ENCODE measurements at regions not wholly inside any gene's neighbourhood (a gene's known extent, or its start where the extent isn't known, plus 50 kb on each side); places are given as distances from the start of the nearest gene placed in this dataset.

DNA sequence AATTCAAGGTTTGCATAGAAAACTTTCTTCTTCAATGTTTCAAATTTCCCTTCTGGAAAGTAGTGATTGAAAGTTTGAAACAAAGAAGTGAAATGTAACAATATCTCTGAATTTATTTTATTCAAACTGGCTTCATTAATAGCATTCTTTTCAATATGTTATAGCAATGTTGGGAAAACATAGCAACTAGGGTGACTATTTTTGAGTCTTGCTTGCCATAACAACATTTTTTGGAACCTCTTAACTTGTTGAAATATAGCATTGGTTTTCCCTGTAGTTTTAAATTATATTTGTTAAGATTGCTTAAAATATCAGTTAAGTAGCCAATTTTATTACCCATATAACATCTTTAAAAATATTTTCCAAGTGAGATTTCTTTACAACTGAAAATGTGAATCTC is 141.7 kb upstream of the OSR1 start:
- Mint-ChIP-seq H3K27ac (no peak overlapping the region), H3K9me3 (ENCODE audit: low read depth) (no peaks in the 10 kb centered on the region), H3K36me3 (no peaks in the 10 kb centered on the region), H3K4me3 (no peak overlapping the region), H3K27me3 (peaks cover 20% of the 10 kb centered on the region), H3K4me1 (no peaks in the 10 kb centered on the region)
- ATAC-seq, result no peak
- CTCF ChIA-PET, result no interaction called here
- no peak for DNase-seq

DNA sequence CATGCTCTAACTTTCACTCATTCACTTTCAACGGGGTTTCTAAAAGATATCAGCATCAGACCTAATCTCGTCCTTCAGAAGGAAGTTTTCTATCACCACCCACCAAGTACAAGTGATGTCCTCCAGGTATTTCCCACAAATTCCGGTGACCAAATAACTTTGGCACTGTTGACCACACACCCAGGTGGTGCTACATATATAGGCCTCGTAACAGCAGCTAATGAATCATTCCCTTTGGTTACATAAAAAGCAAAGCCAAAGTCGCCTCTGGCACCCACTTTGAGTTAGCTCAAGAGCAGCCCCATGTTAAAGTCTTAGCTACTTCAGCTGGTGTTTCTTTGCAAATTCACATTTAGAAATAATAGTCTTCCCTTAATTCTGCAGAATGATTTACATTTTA is 138.2 kb upstream of the OSR1 start:
- DNase-seq (no peak), ATAC-seq (no peak)
- CTCF ChIA-PET, result interaction anchor here (1.2 kb wide), 1 partner anchor 10 kb away, joined by 3 read pairs; no protein-coding TSS in a partner anchor
- H3K4me1 Mint-ChIP-seq, result no peaks in the 10 kb centered on the region
- H3K27me3 Mint-ChIP-seq, result peaks cover 26% of the 10 kb centered on the region
- no peaks in the 10 kb centered on the region for H3K9me3 Mint-ChIP-seq (ENCODE audit: low read depth)
- H3K4me3 Mint-ChIP-seq, result no peak overlapping the region
- H3K27ac Mint-ChIP-seq, result no peak overlapping the region
- peaks cover 2% of the 10 kb centered on the region for H3K36me3 Mint-ChIP-seq

DNA sequence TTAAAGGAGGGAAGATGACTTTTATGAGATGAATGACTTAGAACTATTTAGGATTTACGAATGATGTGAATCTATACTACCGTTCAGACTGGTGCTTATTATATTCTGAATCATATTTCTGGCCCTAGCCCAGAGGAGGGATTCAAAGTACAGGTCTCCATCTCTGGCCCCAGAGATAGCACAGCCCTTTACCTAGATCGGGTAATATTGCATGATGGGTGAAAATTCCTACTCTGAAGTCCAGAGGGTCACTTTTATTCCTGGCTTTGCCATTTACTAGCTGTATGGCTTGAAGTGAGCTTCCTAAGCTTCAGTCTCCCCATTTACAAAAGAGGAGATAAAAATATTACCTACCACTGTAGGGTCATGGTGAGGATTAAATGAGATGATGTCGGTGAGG is 135.8 kb upstream of the OSR1 start:
- Mint-ChIP-seq H3K27me3 (peaks cover 38% of the 10 kb centered on the region), H3K4me1 (no peaks in the 10 kb centered on the region), H3K27ac (no peak overlapping the region), H3K4me3 (no peak overlapping the region), H3K9me3 (ENCODE audit: low read depth) (no peaks in the 10 kb centered on the region), H3K36me3 (peaks cover 2% of the 10 kb centered on the region)
- CTCF ChIA-PET, result no interaction called here
- no peak for ATAC-seq
- DNase-seq, result no peak

DNA sequence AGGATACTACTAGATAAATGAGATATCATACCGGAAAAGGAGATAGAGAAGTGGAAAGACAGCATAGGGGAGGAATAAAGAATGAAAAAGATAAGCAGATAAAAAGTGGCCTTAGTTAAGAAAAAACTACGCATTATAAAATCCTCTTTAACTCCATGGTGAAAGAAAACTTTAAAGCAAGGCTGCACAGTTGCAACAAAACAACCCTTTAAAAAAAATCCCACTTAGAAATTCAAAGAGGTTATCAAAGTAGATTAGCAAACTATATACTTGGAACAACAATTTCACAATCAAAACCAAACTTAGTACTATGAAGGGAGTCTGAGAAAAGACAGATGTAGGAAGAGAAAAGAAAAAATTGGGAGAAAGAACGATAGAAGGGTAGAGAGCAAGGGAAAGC is 133.4 kb upstream of the OSR1 start:
- Mint-ChIP-seq H3K4me1 (peaks cover 10% of the 10 kb centered on the region), H3K36me3 (peaks cover 4% of the 10 kb centered on the region), H3K4me3 (no peak overlapping the region), H3K27ac (no peak overlapping the region), H3K9me3 (ENCODE audit: low read depth) (no peaks in the 10 kb centered on the region), H3K27me3 (peaks cover 34% of the 10 kb centered on the region)
- ATAC-seq (no peak), DNase-seq (no peak)
- CTCF ChIA-PET, result no interaction called here

DNA sequence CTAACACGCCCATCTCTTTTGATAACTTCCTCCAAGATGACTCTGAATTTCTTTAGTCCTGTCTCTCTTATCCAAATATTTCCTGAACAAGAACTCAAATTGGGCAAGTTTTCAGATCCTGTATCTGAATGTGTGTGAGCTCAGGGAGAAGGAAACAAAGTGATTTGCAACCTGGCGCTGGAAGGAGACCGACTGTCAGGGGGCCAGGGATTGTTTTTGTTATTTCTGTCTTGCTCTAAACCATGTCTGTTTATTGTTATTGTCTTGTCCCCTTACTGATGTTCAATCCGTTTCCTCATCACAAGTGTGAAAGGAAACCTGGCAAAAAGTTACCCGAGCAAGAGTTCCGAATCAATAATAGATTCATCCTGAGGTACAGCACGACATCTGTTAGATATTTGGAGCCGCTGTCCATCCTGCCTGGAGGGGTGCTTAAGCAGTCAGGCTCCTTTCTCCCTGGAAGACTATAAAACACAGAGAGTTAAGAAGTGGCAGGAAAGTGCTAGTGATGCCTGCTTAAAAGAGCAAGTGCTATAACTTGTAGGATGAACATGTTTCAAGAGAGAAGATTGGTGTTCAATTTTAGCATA is 132.5 kb upstream of the OSR1 start:
- no peak for ATAC-seq
- CTCF ChIA-PET, result no interaction called here
- Mint-ChIP-seq H3K27me3 (peaks cover 30% of the 10 kb centered on the region), H3K4me1 (peaks cover 10% of the 10 kb centered on the region), H3K27ac (no peak overlapping the region), H3K4me3 (no peak overlapping the region), H3K9me3 (ENCODE audit: low read depth) (no peaks in the 10 kb centered on the region), H3K36me3 (peaks cover 5% of the 10 kb centered on the region)
- no peak for DNase-seq

DNA sequence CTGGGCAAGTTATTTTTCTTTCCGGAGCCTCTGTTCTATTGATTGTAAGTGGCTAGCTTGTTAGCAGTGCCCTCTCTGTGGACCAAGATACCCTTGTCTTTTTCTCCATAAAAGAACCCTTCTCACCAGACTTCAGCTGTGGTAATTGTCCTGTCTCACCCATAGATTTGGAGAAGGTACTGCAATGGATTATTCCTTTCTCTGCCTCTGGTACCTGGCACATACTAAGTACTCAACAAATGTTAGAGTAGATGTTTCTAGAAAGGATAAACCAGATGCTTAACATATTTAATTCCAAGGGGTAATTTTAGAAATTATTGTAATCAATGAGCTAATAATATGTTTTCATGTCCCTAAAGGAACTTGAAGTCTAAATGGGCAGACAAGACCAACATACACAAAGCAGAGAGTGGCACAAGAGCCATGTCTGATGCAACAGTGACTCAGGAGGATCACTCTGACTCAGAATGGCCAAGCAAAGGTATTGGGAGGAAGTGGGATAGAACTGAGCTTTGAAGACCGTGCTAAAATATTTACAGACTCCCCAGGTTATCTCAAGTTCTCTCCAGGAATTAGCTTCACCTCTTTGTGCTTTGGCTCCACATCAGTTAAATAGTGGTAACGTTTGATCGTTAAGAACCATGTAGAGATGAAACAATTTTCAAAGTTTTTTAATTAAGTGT is 129.7 kb upstream of the OSR1 start:
- Mint-ChIP-seq H3K27me3 (peaks cover 33% of the 10 kb centered on the region), H3K4me1 (peaks cover 10% of the 10 kb centered on the region)

DNA sequence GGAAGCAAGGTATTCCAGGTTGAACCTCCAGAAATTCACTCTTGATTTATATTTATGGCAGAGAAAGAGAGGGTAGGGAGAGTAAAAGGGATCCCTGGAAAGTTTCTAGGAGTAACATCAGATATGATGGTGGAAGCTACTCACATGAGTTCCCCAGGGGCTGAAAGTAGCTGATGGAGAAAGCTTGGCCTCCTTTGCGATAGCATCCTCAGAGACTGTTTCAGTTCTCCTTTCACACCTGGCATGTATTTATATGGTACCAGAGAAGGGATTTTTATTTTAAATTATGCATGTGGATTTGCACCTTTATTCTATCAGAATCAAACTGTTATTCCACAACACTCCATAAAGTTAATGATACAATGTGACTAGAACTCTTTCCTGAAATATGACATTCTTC is 126.3 kb upstream of the OSR1 start:
- Mint-ChIP-seq H3K36me3 (peaks cover 3% of the 10 kb centered on the region), H3K27me3 (peaks cover 8% of the 10 kb centered on the region), H3K4me3 (no peak overlapping the region), H3K9me3 (ENCODE audit: low read depth) (no peaks in the 10 kb centered on the region), H3K27ac (no peak overlapping the region), H3K4me1 (peaks cover 10% of the 10 kb centered on the region)
- CTCF ChIA-PET, result no interaction called here
- DNase-seq (no peak), ATAC-seq (no peak)

More for the DNA sequence above, 129.7 kb upstream of the OSR1 start:
- H3K27ac Mint-ChIP-seq, result peak overlapping the region; percentile 33
- ATAC-seq, result peak; percentile 86
- no peak overlapping the region for H3K4me3 Mint-ChIP-seq
- CTCF ChIA-PET, result no interaction called here
- no peaks in the 10 kb centered on the region for H3K9me3 Mint-ChIP-seq (ENCODE audit: low read depth)
- peak; percentile 63 for DNase-seq
- peaks cover 5% of the 10 kb centered on the region for H3K36me3 Mint-ChIP-seq

DNA sequence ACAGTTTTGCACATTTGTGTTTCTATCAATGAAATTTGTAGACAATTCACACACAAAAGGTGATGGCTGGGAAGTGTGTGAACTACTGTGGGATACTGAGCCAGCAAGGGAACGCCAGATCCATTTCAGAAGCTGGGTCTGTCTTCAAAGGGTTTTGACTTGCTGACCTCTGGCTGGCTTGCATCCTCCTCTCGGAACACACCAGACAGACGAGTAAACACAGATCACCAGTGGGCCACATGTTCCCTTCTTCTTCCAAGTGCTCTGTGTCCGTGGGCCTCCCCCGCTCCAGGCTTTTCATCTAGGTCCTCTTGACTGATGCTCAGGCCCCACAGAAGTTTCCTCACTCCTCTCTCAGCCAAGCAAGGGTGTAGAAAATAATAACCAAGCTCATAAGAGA is 122.2 kb upstream of the OSR1 start:
- peaks cover 34% of the 10 kb centered on the region for H3K27me3 Mint-ChIP-seq
- CTCF ChIA-PET, result no interaction called here
- H3K4me1 Mint-ChIP-seq, result no peaks in the 10 kb centered on the region
- H3K36me3 Mint-ChIP-seq, result no peaks in the 10 kb centered on the region
- H3K9me3 Mint-ChIP-seq (ENCODE audit: low read depth), result peaks cover 2% of the 10 kb centered on the region
- H3K4me3 Mint-ChIP-seq, result no peak overlapping the region
- ATAC-seq (no peak), DNase-seq (no peak)
- H3K27ac Mint-ChIP-seq, result no peak overlapping the region

DNA sequence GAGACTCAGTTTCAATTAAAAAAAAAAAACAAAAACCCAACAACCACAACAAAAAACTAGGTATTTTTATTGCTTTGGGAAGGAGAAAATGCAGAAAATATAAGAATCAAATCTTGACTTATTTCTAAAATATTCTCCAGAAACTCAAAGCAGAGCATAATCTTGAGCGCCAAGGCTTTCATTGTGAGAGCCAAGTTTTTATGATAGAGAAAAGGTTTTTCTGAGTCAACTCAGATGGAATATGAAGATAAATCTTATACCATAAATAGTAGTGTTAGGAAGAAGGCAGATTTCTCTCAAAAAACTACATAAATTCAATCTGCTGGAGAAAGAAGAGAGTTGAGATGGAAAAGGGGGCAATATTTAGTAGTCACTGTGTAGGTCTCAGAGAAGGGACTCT is 121.2 kb upstream of the OSR1 start:
- DNase-seq, result no peak
- peaks cover 2% of the 10 kb centered on the region for H3K9me3 Mint-ChIP-seq (ENCODE audit: low read depth)
- CTCF ChIA-PET, result no interaction called here
- peaks cover 42% of the 10 kb centered on the region for H3K27me3 Mint-ChIP-seq
- no peak overlapping the region for H3K27ac Mint-ChIP-seq
- ATAC-seq, result no peak
- H3K4me3 Mint-ChIP-seq, result no peak overlapping the region
- H3K36me3 Mint-ChIP-seq, result no peaks in the 10 kb centered on the region
- H3K4me1 Mint-ChIP-seq, result no peaks in the 10 kb centered on the region

DNA sequence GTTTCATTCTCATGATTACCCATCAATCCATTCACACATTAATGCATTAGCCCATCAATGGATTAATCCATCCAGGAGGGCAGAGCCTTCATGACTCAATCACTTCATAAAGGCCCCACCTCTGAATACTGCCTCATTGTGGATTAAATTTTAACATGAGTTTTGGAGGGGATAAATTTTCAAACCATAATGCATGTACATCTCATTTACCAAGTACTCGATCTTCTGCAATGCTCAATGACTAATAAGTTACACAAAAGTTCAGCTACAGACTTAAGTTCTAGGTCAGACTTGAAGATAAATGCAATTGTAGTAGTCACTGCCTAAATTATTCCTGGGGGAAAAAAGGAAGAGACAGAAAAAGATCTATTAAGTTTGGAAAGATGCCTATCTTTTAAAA is 120.0 kb upstream of the OSR1 start:
- Mint-ChIP-seq H3K4me3 (no peak overlapping the region), H3K4me1 (peaks cover 11% of the 10 kb centered on the region), H3K27ac (no peak overlapping the region), H3K36me3 (peaks cover 3% of the 10 kb centered on the region), H3K9me3 (ENCODE audit: low read depth) (peaks cover 4% of the 10 kb centered on the region), H3K27me3 (peaks cover 47% of the 10 kb centered on the region)
- DNase-seq (no peak), ATAC-seq (no peak)
- CTCF ChIA-PET, result no interaction called here

DNA sequence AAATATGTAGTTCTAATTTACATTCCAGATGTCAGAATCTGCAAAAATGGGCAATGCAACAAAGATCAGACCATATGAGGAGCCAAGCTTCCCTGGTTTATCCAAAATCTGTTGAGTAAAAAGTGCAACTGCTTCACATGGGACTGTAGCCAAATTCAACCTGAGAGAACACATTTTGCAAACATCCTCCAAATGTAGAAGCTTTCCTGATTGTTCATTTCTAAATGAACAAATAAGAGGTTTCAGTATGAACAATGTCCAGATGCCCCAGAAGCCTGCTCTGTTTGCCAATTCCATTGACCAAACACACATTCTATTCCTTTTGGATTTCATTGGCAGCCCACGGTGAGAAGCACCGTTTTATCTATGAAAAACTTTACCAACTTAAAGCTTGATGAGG is 117.9 kb upstream of the OSR1 start:
- ATAC-seq, result no peak

DNA sequence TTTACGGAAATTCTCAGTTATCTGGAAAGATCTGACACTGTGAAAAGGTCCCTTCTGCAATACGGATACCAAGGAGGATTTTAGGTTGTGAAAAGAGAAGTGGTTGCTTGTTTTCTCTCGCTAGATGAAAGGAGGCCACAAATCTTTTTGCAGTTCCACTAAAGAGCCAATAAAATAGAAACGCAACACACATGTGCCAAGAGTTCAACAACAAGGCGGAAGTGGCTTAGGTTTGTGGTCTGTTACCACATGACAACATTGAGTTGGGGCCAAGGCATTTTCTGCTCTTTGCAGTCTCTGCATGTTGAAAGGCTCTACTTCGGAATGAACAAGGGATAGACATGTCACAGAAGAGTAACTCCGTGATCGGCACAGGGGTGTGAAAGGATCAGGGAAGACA is 115.7 kb upstream of the OSR1 start:
- ATAC-seq, result peak; percentile 76
- Mint-ChIP-seq H3K27ac (peak overlapping the region; percentile 9), H3K4me1 (peaks cover 13% of the 10 kb centered on the region), H3K9me3 (ENCODE audit: low read depth) (peaks cover 4% of the 10 kb centered on the region), H3K27me3 (peaks cover 74% of the 10 kb centered on the region), H3K4me3 (no peak overlapping the region), H3K36me3 (peaks cover 3% of the 10 kb centered on the region)
- CTCF ChIA-PET, result no interaction called here
- DNase-seq, result peak; percentile 85

More for the DNA sequence above, 117.9 kb upstream of the OSR1 start:
- peaks cover 4% of the 10 kb centered on the region for H3K9me3 Mint-ChIP-seq (ENCODE audit: low read depth)
- peaks cover 67% of the 10 kb centered on the region for H3K27me3 Mint-ChIP-seq
- CTCF ChIA-PET, result no interaction called here
- peaks cover 3% of the 10 kb centered on the region for H3K36me3 Mint-ChIP-seq
- no peak overlapping the region for H3K4me3 Mint-ChIP-seq
- H3K27ac Mint-ChIP-seq, result no peak overlapping the region
- peaks cover 13% of the 10 kb centered on the region for H3K4me1 Mint-ChIP-seq
- no peak for DNase-seq

DNA sequence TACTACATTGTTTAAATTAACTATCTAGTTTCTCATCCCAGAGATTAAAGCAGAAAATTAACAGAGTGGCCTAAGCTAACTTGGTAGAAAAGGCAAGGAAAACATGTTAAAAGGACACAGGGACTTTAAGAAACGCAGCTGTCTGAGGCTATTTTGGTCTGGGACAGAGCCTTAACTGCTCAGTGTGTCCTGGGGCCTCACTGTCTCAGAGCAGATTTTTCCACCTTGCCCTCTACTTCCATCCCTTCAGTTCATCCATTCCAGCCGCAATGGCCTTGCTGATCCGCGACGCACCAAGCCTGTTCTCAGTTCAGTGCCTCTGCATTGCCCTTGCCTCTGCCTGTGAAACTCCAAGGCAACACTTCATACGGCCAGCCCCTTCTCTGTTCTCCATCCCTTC is 114.9 kb upstream of the OSR1 start:
- Mint-ChIP-seq H3K36me3 (peaks cover 3% of the 10 kb centered on the region), H3K4me3 (no peak overlapping the region), H3K27ac (no peak overlapping the region), H3K4me1 (peaks cover 13% of the 10 kb centered on the region), H3K9me3 (ENCODE audit: low read depth) (peaks cover 2% of the 10 kb centered on the region), H3K27me3 (peaks cover 69% of the 10 kb centered on the region)
- ATAC-seq (no peak), DNase-seq (no peak)
- CTCF ChIA-PET, result no interaction called here

DNA sequence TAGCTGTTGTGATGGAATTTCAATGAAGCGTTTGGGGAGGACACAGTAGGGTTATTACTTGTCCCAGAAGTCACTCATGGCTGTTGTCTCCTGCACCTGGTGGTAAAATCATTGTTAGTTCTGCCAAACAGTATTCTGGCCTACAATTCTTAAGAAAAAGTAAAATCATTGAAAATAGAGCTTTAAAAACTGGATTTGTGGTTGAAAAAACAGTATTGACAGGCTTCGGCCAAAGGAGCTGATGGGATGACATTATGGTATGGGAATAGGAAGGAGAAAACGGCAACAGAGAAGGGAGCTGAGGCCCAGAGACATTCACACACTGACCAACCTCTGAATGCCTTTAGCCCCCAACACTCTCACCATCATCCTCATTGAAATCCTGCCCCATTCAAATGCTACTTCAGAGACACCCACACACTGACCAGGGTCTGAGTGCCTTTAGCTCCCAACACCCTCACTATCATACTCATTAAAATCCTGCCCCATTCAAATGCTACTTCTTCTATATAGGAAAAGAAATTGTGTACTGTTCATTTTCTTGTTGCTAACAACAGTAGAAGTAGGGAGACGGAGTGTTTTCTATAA is 114.1 kb upstream of the OSR1 start:
- Mint-ChIP-seq H3K27me3 (peaks cover 66% of the 10 kb centered on the region), H3K9me3 (ENCODE audit: low read depth) (peaks cover 2% of the 10 kb centered on the region), H3K27ac (no peak overlapping the region), H3K4me3 (no peak overlapping the region), H3K4me1 (peaks cover 13% of the 10 kb centered on the region), H3K36me3 (peaks cover 3% of the 10 kb centered on the region)
- ATAC-seq (no peak), DNase-seq (no peak)
- CTCF ChIA-PET, result no interaction called here

All from activated CD8-positive, alpha-beta memory T cell treated with anti-CD3 and anti-CD28 coated beads, Interleukin-2, amount 10 ng/mL, durations not matched to agents 7 days and 5 days (primary cell).